Neural cell (in vitro differentiated cells): ENCODE measurements at regions not wholly inside any gene's neighbourhood (a gene's known extent, or its start where the extent isn't known, plus 50 kb on each side); places are given as distances from the start of the nearest gene placed in this dataset.

ENCODE experiments used
- EP300 ChIP-seq: fragments of 450-650 bp; conservative IDR thresholded peaks from 2 replicates; pipeline ENCODE4 v1.6.1; 2014; ENCODE audit warnings: antibody characterized with exemption, mild to moderate bottlenecking, moderate library complexity; ENCODE audit not compliant: poor library complexity, severe bottlenecking
- REST ChIP-seq: IDR thresholded peaks from 2 replicates; pipeline ENCODE4 v1.6.1; 2012; ENCODE audit warnings: borderline replicate concordance
- TF ChIP-seq, protein P1 (sequence below): fragments of 450-650 bp; IDR thresholded peaks from 2 replicates; pipeline ENCODE4 v1.5.1; 2014; ENCODE audit warnings: antibody characterized with exemption, mild to moderate bottlenecking, moderate library complexity; ENCODE audit not compliant: poor library complexity, severe bottlenecking

GRCh38 chr21:17987382-17988101, 168.4 kb upstream of the C21orf91 start:
- TF ChIP-seq, protein P1, sequence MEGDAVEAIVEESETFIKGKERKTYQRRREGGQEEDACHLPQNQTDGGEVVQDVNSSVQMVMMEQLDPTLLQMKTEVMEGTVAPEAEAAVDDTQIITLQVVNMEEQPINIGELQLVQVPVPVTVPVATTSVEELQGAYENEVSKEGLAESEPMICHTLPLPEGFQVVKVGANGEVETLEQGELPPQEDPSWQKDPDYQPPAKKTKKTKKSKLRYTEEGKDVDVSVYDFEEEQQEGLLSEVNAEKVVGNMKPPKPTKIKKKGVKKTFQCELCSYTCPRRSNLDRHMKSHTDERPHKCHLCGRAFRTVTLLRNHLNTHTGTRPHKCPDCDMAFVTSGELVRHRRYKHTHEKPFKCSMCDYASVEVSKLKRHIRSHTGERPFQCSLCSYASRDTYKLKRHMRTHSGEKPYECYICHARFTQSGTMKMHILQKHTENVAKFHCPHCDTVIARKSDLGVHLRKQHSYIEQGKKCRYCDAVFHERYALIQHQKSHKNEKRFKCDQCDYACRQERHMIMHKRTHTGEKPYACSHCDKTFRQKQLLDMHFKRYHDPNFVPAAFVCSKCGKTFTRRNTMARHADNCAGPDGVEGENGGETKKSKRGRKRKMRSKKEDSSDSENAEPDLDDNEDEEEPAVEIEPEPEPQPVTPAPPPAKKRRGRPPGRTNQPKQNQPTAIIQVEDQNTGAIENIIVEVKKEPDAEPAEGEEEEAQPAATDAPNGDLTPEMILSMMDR, result no peak
- TF ChIP-seq REST (no peak), EP300 (peak; percentile 83)
